ENCODE measurements at regions not wholly inside any gene's neighbourhood (a gene's known extent, or its start where the extent isn't known, plus 50 kb on each side); places are given as distances from the start of the nearest gene placed in this dataset.

GRCh38 chr9:107759009-107759822 is 269.6 kb upstream of the KLF4 start:
- peak; percentile 13 for DNase-seq

- DNase-seq: no peak
These were observed 266.5 kb upstream of the KLF4 start for GRCh38 chr9:107756091-107756490.

- peak; percentile 77 for DNase-seq
These were observed 265.7 kb upstream of the KLF4 start for GRCh38 chr9:107755246-107755645.

- no peak for DNase-seq
These were observed 262.1 kb upstream of the KLF4 start for GRCh38 chr9:107751567-107752210.

GRCh38 chr9:107750741-107751566 is 261.4 kb upstream of the KLF4 start:
- DNase-seq: peak; percentile 87

GRCh38 chr9:107749787-107750444 is 260.3 kb upstream of the KLF4 start:
- DNase-seq: peak; percentile 83

- no peak for DNase-seq
These were observed 255.3 kb upstream of the KLF4 start for GRCh38 chr9:107744873-107745272.

- DNase-seq: no peak
These were observed 253.2 kb upstream of the KLF4 start for GRCh38 chr9:107742531-107743309.

GRCh38 chr9:107740088-107740980 is 250.8 kb upstream of the KLF4 start:
- DNase-seq: no peak

- DNase-seq: no peak
These were observed 250.1 kb upstream of the KLF4 start for GRCh38 chr9:107739601-107740082.

GRCh38 chr9:107738789-107739188 is 249.2 kb upstream of the KLF4 start:
- DNase-seq: no peak

- no peak for DNase-seq
These were observed 248.6 kb upstream of the KLF4 start for GRCh38 chr9:107737987-107738743.

GRCh38 chr9:107737610-107737986 is 248.0 kb upstream of the KLF4 start:
- no peak for DNase-seq

GRCh38 chr9:107735821-107736220 is 246.3 kb upstream of the KLF4 start:
- no peak for DNase-seq

- no peak for DNase-seq
These were observed 244.9 kb upstream of the KLF4 start for GRCh38 chr9:107734256-107735013.

- no peak for DNase-seq
These were observed 243.9 kb upstream of the KLF4 start for GRCh38 chr9:107733523-107733894.

- no peak for DNase-seq
These were observed 243.4 kb upstream of the KLF4 start for GRCh38 chr9:107732781-107733522.

GRCh38 chr9:107731115-107731762 is 241.7 kb upstream of the KLF4 start:
- DNase-seq: no peak
